NCI-H524 (cell line): ENCODE measurements at regions not wholly inside any gene's neighbourhood (a gene's known extent, or its start where the extent isn't known, plus 50 kb on each side); places are given as distances from the start of the nearest gene placed in this dataset.

ENCODE experiments used
- DNase-seq, 2 experiments: peaks; one replicate each; lab custom pipeline; 2025; lab: John Stamatoyannopoulos, UW

DNA sequence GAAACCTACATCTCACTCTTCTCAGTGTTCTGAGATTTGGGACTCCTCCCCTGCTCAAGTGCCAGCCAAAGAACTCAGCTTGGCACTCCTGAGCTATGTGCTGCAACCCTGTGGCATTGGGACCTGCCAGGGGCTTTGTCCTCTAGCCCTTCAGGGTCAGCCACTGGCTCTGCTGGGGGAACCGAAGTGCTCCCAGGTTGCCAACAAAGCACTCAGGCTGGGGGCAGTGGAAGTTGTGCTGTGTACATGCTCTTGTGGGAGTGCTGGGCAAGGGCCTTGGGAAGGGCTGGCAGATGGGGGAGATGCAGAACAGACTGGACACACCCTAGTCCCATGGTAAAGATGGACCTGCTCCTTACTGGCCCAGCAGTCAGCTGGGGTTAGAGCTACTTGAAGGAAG is 498.6 kb downstream of the CAAP1 start:
- DNase-seq = no peak

DNA sequence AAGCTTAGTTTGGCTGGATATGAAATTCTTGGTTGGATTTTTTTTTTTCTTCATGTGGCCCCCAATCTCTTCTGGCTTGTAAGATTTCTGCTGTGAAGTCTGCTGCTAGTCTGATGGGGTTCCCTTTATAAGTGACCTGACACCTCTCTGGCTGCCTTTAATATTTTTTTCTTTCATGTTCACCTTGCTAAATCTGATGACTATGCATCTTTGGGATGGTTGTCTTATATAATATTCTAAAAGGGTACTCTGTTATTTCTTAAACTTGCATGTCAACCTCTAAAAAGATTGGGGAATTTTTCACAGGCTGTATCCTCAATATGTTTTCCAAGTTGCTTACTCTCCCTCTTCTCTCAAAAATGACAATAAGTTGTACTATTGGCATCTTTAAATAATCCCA is 500.0 kb downstream of the CAAP1 start:
- DNase-seq = no peak

DNA sequence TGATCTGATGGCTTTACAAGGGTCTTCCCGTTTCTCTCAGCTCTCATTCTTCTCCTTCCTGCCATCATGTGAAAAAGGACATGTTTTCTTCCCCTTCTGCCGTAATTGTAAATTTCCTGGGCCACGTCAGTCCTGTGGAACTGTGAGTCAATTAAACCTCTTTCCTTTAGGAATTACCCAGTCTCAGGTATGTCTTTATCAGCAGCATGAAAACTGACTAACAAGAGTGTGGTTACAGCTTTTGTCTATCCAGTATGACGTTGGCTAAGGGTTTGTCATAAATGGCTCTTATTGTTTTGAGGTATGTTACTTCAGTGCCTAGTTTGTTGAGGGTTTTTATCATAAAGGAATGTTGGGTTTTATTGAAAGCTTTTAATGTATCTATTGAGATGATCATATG is 501.6 kb downstream of the CAAP1 start:
- no peak for DNase-seq

DNA sequence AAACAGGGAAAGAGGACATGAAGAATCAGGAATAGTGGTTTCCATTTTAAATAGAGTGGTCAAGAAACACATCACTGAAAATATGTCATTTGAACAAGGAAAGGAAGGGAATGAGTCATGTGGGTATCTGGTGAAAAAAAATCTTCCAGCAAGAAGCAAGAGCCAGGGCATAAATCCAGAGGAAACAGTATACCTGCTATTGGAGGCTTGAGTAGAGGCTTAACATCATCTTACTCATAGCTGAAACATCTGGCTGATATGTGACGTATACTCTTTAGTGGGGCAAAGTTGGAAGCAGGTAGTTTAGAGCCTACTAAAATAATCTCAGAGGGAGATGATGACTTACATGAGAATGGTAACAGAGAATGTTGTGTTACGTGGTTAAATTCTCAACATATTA is 517.2 kb downstream of the CAAP1 start:
- no peak for DNase-seq

DNA sequence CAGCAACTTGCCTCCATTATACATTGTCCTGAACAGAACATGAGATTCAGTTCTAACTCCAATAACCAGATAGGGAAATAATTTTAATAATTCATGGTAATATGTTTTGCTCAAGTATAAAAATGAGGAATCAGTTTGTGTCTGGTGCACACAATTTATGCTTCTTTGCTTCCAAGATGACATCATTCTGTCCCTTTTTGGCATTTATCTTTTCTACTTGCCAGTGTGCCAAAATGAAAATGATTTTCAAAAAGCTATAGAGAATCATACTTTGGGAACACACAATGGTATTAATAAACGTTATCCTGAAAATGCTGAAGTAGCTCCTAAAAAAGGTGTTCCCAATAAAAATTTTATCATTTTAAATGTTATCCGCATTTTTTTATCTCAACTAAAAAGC is 519.0 kb downstream of the CAAP1 start:
- DNase-seq = no peak

DNA sequence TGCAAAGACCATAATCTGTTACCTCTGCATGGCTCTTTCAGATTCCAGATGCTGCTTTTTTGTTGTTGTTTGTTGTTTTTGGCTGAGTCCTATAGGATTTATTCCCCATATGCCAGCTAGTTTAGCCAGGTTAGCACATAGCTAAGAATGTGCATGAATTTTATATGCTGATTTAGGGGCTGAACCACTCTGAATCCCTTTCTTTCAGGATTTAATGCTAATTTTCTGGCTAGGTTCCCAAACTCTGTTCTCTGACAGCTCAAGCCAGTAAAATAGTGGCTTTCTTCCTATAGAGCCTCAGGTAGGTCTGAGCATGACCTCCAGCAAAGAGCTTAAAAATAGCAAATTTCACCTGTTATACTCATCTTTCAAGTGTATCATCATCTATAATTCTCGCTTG is 521.4 kb downstream of the CAAP1 start:
- no peak for DNase-seq

DNA sequence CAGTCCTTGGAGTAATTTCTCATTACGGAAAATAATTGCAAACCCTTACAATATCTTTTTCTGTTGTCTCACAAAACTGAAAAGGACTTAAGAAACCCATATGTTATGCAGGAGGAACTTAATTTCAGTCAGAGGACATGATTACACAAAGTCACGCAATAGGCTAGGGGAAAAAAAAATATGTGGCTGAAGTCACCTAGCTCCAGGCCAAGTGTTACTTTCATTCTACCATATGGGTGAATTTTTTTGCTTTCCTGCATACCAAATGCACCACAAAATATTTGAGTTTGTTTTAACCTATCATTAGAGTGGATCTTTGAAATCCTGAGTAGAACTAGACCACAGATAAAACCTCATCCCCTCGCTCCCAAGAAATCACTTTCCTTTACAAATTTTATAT is 523.5 kb downstream of the CAAP1 start:
- DNase-seq = no peak

DNA sequence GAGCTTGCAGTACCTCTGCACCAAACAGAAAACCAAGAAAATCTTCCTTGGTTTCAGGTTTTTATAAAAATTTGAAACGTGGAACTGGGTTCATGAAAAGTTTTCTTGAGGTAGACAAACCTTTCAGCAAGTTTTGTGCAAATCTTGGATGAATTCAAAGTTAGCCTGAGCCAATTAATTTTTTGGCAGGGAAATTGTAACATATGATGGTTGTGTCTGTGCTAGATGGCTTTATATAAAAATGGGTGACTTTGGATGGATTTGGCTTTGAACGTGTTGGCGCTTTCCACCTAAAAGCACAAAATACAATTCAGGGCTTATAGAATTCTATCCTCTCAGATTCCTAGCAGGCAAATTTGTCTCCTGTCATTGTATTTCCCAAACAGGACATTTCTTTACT is 524.4 kb downstream of the CAAP1 start:
- DNase-seq = no peak

DNA sequence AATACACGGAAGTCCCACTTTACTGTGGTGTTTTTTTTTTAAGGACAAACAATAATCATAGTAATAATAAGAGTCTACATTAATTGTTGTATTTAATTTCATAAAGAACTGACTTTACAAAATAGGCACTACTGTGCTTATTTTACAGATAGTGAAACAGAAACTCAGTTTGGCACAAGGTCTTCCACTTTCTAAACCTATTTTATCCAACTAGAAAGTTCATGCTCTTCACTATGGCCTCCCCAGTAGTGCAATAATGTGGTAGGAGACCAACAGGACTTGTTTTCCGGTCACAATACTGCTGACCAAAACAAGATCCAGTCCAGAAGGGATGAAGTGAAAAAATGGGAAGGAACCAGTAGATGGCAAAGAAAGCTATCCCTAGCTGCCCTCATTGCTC is 531.6 kb downstream of the CAAP1 start:
- no peak for DNase-seq

DNA sequence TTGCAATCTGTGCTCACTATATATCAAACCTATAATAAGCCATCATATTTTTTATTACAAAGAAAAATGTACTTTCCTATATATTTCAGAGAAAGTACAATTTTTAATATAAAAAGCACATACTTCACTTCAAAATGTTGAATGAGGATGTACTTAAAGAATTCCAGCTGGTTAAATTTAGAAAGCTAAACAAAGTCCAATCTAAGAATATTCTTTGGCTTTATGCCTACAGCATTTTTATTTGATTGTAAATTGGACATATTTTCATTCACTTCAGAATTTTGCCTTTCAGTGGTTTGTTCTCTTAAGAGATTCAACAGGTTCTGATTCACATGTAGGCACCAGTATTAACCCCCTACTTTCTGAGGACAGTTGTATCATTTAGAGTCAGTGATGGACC is 533.8 kb downstream of the CAAP1 start:
- DNase-seq = no peak

DNA sequence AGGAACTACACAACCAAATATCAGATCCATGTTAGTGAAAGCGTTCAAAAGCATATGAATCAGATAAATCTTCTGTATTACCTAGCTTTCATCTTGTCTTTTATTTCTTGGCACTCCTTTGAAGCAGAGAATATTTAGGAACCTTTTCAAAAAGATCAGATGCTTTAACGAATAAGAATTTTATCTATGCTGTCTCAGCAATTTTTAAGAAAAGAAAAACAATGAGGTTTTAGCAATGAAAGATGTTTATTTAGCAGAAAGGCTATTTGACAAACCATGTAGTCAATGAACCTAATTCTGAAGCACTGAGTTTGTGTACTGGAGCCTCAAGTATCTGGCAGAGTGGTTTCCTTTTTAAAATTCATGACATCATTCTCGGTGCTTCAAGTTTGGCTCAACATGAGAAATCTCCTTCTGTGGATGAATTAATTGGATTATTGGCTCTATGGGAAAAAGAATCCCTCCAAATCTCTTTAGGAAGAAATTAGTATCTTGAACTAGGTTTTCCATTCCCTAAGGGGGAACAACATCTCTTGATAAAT is 534.7 kb downstream of the CAAP1 start:
- peak; percentile 0 to 70 for DNase-seq

DNA sequence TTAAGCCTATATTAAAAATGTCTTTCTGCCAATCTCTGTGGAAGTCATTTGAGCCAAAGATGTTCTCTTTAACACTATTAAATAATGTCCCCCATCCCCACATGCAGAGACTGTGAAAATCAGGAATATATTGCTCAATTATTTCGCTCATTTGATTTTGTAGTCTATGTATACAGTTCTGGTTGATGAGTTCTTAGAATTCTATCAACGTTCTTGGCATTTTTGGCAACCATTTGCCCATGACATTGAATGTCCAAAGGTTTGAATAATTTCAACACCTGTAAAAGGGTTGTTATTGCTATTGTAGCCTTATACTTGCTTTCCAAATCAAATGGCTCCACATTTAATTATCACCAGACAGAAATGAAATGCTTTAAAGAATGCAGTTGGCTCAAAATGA is 536.1 kb downstream of the CAAP1 start:
- no peak for DNase-seq

DNA sequence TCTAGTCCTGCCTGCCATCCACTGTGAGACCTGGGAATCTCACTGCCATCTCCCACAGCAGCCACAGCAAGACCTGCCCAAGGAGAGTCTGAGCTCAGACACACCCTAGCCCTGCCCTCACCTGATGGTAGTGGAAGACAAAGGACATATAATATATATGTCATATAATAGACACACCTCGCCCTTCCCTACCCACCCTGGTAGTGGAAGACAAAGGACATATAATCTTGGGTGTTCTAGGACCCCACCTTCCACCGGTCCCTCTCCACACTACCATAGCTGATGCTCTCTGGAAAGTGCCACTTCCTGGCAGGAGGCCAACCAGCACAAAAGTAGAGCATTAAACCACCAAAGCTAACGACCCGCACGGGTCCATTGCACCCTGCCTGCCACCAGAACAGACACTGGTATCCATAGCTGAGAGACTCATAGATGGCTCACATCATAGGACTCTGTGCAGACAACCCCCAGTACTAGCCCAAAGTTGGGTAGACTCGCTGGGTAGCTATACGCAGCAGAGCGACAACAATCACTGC is 545.6 kb downstream of the CAAP1 start:
- no peak for DNase-seq

DNA sequence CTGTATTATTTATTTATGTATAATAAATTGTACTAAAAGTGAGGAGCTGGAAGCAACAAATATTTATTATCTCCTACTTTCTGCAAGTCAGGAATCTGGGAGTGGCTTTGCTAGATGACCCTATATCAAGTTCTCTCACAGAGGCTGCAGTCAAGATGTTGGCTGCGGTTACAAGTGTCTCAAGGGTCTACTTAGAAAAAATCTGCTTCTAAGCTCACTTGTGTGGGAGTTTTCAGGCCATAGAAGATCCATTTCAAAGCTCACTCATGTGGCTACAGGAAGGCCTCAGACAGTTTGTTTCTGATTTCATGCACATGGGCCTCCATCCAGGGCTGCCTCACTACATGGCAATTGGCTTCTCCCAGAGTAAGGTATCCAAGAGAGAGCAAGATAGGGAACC is 551.1 kb downstream of the CAAP1 start:
- peak in 1 of 2 experiments; percentile 35 for DNase-seq

DNA sequence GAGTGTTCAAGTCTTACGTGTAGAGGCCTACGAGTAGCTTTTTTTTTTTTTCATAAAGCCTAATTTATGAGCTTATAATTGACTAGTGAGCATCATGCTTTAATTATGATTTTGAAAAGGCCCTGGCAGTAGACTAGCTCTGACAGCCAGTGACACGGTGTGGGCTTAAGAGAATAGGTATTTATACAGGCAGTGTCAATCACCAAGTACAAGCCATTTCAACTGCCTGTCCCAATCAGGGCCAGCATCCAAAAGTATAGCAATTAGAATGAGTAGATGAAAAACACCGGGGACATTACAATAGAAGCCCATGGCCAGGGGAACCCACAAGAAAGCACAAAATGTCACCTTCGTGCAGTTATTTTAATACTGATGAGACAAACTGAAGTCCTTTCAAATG is 552.8 kb downstream of the CAAP1 start:
- no peak for DNase-seq

DNA sequence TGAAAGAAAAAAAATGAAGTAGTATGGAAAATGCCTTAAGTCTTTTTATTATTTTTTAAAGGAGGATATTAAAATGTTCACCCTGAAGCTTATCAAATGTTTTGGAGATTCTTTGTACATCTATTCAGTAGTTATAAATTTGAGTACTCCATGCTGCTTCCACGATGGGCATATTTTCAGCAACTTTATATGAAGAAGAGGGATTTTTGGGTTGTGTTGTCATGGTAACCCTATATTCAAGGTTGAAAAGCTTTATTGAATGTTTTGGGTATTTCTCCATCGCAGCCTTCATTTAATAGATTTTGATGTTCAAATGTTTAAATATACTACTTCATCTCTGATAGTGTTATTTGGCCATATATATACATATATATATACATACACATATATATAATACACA is 557.5 kb downstream of the CAAP1 start:
- no peak for DNase-seq

DNA sequence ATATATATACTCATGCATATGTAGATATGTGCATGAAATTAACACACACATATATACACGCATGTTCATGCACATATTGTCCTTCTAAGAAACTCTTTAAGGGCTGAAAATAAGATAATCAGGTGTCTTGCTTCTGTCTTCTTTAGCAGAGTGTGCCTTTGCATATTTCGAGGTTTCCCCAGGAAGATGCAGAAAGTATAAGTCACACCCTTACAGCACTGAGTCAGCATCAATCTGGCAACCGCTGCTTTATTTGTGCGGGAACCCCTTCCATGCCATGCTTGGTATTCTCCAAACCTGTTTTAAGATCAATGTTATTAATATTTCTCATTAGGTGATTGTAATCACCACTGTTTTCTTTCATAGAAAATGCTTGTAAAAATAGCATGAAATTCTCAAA is 557.9 kb downstream of the CAAP1 start:
- no peak for DNase-seq

DNA sequence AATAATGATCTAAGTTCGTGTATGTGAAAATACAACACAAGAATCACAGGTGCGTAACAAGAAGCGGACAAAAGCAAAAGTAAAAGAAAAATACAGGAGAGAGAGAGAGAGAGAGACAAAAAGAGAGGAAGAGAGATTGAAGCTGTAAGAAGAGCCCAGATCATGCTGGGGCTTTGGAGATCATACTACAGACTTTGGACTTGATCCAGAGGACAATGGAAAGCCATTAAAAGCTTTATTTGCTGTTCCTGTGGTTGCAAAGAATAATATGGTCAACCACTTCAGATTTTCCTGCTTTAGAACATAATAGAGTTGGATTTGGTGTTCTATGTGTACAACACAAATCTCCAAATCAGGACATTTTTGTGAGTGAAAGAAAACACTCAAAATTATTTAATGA is 561.4 kb downstream of the CAAP1 start:
- no peak for DNase-seq

DNA sequence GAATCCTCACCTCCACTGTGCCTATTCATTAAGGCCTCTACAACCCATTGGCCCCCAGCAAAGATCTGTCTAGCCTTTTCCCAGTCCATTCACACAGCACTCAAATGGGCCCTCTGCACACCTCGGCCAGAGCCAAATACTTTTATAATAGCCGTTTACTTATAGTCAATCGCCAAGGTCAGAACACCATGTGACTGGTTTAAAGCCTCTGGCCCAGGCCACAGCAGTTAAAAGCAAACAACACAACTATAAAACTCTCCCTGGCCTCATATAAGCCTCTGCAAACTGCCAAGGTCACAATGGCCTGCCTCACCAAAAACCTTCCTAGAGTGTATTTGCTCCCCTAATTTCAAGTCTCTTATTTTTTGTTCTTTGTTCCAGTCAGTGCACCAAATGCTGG is 562.6 kb downstream of the CAAP1 start:
- no peak for DNase-seq

DNA sequence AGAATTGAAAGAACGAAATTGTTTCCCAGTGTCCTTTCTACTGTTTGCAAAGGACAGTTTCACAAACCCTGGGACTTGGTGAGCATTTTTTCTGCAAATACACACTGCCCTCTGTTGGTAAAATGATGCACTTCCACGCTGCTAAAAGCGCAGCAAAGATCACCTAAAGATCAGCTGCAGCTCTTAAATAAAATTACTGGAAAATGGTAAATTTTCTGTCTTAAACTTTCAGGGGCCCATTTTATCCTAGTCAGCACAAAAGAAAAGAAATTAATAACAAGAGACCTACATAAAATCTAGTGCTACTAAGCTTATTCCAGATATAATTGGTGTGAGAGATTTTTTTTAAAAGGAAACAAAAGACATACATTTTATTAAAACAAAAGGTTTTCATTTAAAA is 566.0 kb downstream of the CAAP1 start:
- peak; percentile 23 to 58 for DNase-seq

DNA sequence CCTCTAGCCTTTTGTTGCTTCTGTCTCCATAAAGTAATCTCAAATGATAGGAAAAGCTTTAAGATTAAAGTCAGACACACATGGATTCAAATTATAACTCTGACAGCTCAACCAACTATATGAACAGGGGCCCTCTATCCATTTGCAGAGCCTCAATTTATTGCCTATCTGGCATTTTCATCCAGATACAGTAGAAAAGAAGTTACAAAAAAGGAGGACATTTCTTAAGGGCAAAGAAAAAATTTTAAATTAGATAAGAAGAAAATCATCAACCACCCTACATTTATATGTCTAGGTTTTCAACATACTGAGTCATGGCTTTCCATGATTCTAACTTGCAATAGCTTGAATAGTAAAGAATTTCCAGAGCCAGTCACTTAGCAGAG is 567.2 kb downstream of the CAAP1 start:
- DNase-seq = no peak

DNA sequence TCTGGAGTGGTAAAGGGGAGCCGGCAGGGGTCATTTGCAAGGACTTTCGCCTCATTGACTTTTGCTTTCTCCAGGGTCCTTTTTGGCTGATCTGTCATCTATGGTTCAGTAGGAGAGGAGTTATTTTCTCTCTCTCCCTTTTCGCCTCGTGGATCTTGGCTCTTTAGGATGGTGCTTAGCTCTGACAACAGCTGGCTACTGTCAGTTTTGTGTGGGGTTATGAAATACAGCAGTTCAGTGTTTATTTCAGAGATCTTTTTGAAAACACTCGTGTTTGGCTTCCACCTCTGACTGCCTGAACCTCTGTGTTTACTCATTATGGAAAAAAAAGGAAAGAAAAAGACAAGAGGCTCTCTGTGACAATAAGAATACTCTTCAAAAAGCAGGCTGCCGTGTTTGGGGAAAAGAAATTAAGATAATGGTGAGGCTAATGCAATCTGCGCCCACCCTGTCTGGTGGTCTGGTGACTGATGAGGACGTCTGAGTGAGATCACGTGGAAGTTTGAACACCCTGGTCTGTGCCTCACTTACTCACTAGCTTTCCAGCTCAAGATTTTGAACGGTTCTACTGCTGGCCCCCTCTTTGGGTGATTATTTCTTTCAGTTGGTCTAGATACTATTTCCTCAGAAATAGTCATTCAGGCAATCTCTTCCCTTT is 567.7 kb downstream of the CAAP1 start:
- no peak for DNase-seq

DNA sequence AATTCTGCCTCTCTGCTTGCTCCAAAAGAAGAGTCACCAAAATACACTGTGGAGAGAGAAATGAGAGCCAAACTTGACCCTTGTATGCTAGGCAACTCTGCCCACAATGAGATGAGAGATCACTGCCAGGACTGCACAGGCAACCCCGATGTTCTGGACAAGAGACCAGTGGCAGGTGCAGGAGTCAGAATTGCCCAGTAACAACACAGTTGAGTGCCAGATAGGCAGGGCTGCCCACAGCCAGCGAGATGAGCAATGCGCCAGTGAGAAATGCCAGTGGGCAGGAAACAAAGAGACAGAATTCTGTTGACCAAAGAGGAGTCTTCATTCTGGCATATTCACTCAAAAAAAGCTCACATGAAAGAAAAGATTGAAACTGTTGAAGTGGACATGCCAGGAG is 570.7 kb downstream of the CAAP1 start:
- no peak for DNase-seq

DNA sequence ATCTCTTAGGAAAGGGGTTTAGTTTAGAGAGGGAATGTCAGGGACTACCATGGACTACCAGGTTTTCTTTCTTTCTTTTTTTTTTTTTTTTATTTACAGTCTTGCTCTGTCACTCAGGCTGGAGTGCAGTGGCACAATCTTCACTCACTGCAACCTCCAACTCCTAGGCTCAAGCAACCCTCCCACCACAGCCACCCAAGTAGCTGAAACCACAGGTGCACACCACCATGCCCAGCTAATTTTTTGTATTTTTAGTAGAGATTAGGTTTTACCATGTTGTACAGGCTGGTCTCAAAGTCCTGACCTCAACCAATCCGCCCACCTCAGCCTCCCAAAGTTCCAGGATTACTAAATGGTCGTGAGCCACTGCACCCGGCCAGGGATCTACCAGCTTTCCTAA is 572.7 kb downstream of the CAAP1 start:
- no peak for DNase-seq
